Heart left ventricle (tissue), 16 donors: ENCODE measurements at regions not wholly inside any gene's neighbourhood (a gene's known extent, or its start where the extent isn't known, plus 50 kb on each side); places are given as distances from the start of the nearest gene placed in this dataset.

ENCODE experiments used
- ATAC-seq, 4 donors: fragments of 200-7000 bp; cut with Tn5 transposase; one replicate each; pipeline ENCODE4 v1.9.1; 2020 to 2022; ENCODE audit warnings: moderate library complexity in 4 of 4, mild to moderate bottlenecking in 3 of 4, moderate number of reproducible peaks in 1 of 4
- DNase-seq, 5 donors: peaks; one replicate each; pipeline ENCODE4 v3.0.0-alpha.2; 2020
- H3K27ac ChIP-seq, 12 donors: fragments of 200-600 bp; sonication (generic) in 4 of 12; one replicate each; pipeline versions ENCODE4 v1.5.0 to v1.8.0; 2016 to 2022; ENCODE audit warnings: mild to moderate bottlenecking in 2 of 12
- H3K27me3 ChIP-seq, 9 donors: fragments of 200-600 bp; sonication (generic) in 2 of 9; one replicate each; pipeline versions ENCODE4 v1.5.1 to v1.8.0; 2016 to 2022; ENCODE audit warnings: mild to moderate bottlenecking in 3 of 9
- H3K36me3 ChIP-seq, 9 donors: fragments of 200-600 bp; sonication (generic) in 2 of 9; one replicate each; pipeline versions ENCODE4 v1.5.0 to v1.8.0; 2018 to 2022; ENCODE audit warnings: mild to moderate bottlenecking in 2 of 9
- H3K4me1 ChIP-seq, 12 donors: fragments of 200-600 bp; sonication (generic) in 4 of 12; one replicate each; pipeline versions ENCODE4 v1.5.0 to v1.8.0; 2016 to 2022; ENCODE audit warnings: mild to moderate bottlenecking in 3 of 12
- H3K4me3 ChIP-seq, 12 donors: fragments of 200-600 bp; sonication (generic) in 4 of 12; one replicate each; pipeline versions ENCODE4 v1.5.0 to v1.8.0; 2017 to 2022; ENCODE audit warnings: mild to moderate bottlenecking in 9 of 12, moderate library complexity in 4 of 12
- H3K9me3 ChIP-seq, 12 donors: fragments of 200-600 bp; sonication (generic) in 4 of 12; one replicate each; pipeline versions ENCODE4 v1.5.0 to v1.8.0; 2016 to 2022; ENCODE audit warnings: mild to moderate bottlenecking in 1 of 12
- POLR2A ChIP-seq, 2 donors: fragments of 450-650 bp; IDR thresholded peaks; one replicate each; pipeline ENCODE4 v1.6.1; 2017; ENCODE audit warnings: antibody characterized with exemption in 2 of 2, mild to moderate bottlenecking in 2 of 2, moderate library complexity in 2 of 2
- WGBS, 4 donors: extraction: QIAGEN DNeasy Blood & Tissue Kit in 2 of 4; methylation state at CpG; one replicate each; pipeline versions ENCODE4 v1.1.5 to v1.1.7; 2013 to 2018; 5-methylcytosine and 5-hydroxymethylcytosine counted together
- intact Hi-C, 10 donors: fragments of 100-400 bp; cut with DNase I; formaldehyde crosslinking; loops; one replicate each; pipeline versions ENCODE4 v1.11.1 to v1.14.2; 2022
- TF ChIP-seq, protein P1 (sequence below), 12 donors: fragments of 200-600 bp; sonication (generic) in 4 of 12; IDR thresholded peaks; one replicate each; pipeline versions ENCODE4 v1.5.0 to v1.8.0; 2018 to 2022; ENCODE audit warnings: antibody characterized with exemption in 12 of 12, mild to moderate bottlenecking in 5 of 12
- donor health status: ischemic (EF 13 %, LVEDD 7.1; RV severe dilation, severe dysfunction).
- donor health status: healthy with polysubstance abuse.
- donor health status: DM: no; HTN: yes; CAD: no.
- donor health status: DM: no; HTN: no; CAD: no.
- donor health status: ischemic (EF 25% LVEDD 6.9; RV normal size, moderate dysfunction).
- donor health status: ischemic (EF 25% LVEDD 5.7; RV mildly dilated, moderate dysfunction).
- donor health status: healthy.
- donor health status: DM: yes; HTN: yes; CAD: no.
- donor health status: ischemic (EF 35%, LVEDD 5.7; RV mildly dilated, moderate dysfunction).
- donor health status: nonischemic (EF 11% LVEDD 7.7; RV severe dilation, severe dysfunction).
- donor health status: DM: yes; HTN: yes; CAD: no.
- donor health status: PGD.
- donor health status: ischemic (EF 29% LVEDD 5.4; RV normal size, mild dysfunction).
- donor health status: nonischemic (EF 23%, LVEDD 6.1; RV moderate dilation, normal function).

DNA sequence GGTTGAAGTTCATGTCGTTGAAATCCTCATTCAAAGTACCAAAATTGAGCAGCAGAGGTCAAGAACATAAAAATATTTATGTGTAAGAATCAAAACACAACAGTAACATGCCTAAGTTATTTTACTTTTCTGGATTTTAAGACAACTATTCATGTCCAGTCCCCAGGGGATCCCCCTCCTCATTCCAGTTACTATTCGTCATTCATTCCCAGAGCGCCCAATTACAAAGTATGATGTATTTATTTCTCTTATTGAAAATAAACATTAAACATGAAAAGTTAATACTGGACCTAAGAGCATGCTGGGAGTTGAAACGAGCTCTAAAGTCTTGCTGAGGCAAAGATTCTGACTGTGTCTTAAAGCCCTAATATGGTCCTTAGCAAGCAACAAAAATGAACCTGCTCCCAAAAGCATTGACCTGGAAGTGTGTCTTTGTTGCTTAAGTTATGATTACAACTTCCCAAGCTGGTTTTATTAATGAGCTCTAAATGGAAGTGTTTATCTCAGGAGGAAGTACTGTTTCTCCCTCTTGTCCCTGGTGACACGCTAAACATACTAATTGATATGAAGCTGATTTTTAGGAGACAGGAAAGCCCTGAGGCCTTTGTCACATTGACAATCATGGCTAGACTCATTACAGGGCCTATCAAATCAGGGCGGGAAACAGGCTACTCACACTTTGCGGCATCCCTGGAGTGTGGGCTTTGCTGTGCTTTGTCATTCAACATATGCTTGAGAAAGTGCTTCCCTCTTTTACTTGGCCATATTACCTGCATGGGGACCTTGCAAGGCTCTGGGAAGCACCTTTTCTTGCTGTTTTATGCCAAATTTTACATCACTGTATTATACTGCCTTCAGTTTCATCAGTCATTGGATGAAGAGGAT lies 192.2 kb upstream of the DTNBP1 start:
- 55 to 65% (median 62%) methylated on average over 7 of the region's 7 CpGs for WGBS, 4 donors
- TF ChIP-seq, protein P1, sequence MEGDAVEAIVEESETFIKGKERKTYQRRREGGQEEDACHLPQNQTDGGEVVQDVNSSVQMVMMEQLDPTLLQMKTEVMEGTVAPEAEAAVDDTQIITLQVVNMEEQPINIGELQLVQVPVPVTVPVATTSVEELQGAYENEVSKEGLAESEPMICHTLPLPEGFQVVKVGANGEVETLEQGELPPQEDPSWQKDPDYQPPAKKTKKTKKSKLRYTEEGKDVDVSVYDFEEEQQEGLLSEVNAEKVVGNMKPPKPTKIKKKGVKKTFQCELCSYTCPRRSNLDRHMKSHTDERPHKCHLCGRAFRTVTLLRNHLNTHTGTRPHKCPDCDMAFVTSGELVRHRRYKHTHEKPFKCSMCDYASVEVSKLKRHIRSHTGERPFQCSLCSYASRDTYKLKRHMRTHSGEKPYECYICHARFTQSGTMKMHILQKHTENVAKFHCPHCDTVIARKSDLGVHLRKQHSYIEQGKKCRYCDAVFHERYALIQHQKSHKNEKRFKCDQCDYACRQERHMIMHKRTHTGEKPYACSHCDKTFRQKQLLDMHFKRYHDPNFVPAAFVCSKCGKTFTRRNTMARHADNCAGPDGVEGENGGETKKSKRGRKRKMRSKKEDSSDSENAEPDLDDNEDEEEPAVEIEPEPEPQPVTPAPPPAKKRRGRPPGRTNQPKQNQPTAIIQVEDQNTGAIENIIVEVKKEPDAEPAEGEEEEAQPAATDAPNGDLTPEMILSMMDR (IDR thresholded peaks at IDR 0.05), result no peak
- no peak for TF ChIP-seq POLR2A (IDR thresholded peaks at IDR 0.05)
- Histone ChIP-seq H3K36me3 (no peaks in the 10 kb centered on the region), H3K27me3 (no peaks in the 10 kb centered on the region), H3K4me1 (peaks cover 0 to 3% (median 0%) of the 10 kb centered on the region in 12 donors), H3K9me3 (peaks cover 0 to 13% (median 0%) of the 10 kb centered on the region in 12 donors), H3K4me3 (no peak overlapping the region), H3K27ac (no peak overlapping the region)
- intact Hi-C loops, result no loop called here
- DNase-seq, result no peak
- no peak for ATAC-seq

DNA sequence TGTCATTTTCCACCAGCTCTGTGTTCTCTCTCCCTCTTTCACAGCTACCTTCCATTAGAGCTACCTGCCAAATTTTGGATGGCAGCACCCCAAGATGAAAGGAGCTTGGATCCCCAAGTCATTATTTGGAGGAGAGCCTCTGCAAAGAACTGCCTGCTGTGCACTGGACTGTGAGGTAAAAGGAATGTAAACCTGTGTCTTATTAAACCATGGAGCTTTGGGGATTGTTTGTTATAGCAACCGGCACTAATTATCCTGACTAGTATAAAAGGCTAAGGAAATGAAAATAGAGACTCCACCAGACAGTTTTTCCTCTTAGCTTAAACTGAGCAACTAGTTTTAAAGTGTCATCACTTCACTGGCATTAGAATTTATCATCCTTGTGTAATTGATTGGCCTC lies 191.6 kb upstream of the DTNBP1 start:
- intact Hi-C loops, result no loop called here
- no peak for DNase-seq
- H3K36me3 ChIP-seq, result no peaks in the 10 kb centered on the region
- H3K9me3 ChIP-seq, result peaks cover 0 to 13% (median 0%) of the 10 kb centered on the region in 12 donors
- H3K27ac ChIP-seq, result no peak overlapping the region
- H3K27me3 ChIP-seq, result no peaks in the 10 kb centered on the region
- TF ChIP-seq, protein P1 (IDR thresholded peaks at IDR 0.05), result no peak
- TF ChIP-seq POLR2A (IDR thresholded peaks at IDR 0.05), result no peak
- H3K4me1 ChIP-seq, result peaks cover 0 to 3% (median 0%) of the 10 kb centered on the region in 12 donors
- WGBS, 4 donors, result 90 to 97% (median 93%) methylated on average over 1 of the region's 1 CpG
- H3K4me3 ChIP-seq, result no peak overlapping the region
- ATAC-seq, result no peak

DNA sequence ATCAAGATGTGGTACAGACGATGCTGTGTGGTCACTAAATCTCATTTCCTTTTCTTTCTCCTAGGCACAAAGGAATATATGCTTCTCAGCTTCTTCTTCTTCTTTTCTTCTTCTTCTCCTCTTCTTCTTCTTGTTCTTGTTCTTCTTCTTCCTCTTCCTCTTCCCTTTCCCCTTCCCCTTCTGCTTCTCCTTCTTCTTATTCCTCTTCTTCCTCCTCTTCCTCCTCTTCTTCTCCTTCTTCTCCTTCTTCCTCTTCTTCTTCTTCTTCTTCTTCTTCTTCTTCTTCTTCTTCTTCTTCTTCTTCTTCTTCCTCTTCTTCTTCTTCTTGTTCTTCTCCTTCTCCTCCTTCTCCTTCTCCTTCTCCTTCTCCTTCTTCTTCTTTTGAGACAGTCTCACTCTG lies 190.4 kb upstream of the DTNBP1 start:
- TF ChIP-seq, protein P1 (IDR thresholded peaks at IDR 0.05), result no peak
- TF ChIP-seq POLR2A (IDR thresholded peaks at IDR 0.05), result no peak
- Histone ChIP-seq H3K27ac (no peak overlapping the region), H3K36me3 (no peaks in the 10 kb centered on the region), H3K4me3 (no peak overlapping the region), H3K9me3 (peaks cover 0 to 13% (median 0%) of the 10 kb centered on the region in 12 donors), H3K4me1 (peaks cover 0 to 3% (median 0%) of the 10 kb centered on the region in 12 donors), H3K27me3 (no peaks in the 10 kb centered on the region)
- 93 to 97% (median 96%) methylated on average over 1 of the region's 1 CpG for WGBS, 4 donors
- no peak for DNase-seq
- no peak for ATAC-seq
- intact Hi-C loops, result no loop called here

DNA sequence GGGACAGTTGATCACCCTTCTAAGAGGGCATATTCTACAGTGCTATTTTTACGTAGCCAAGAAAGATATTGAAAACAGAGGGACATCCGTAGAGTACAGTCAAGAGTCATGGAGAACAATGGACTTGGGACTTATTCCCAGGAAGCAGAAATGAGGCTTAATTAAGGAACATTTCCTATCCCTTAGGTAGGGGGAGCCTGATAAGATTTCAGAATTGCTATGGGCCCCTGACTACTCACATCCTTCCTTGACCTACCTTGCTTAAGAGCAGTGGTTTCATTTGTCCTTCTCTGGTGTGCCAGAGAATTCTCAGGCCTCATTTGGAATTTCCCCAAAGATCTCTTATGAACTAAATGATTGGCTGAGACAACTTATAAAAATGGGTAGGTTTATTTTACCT lies 189.5 kb upstream of the DTNBP1 start:
- Histone ChIP-seq H3K27me3 (no peaks in the 10 kb centered on the region), H3K36me3 (no peaks in the 10 kb centered on the region), H3K27ac (no peak overlapping the region), H3K4me1 (peaks cover 0 to 3% (median 0%) of the 10 kb centered on the region in 12 donors), H3K4me3 (no peak overlapping the region), H3K9me3 (peaks cover 0 to 13% (median 0%) of the 10 kb centered on the region in 12 donors)
- ATAC-seq, result peak in 1 of 4 donors; percentile 11
- intact Hi-C loops, result no loop called here
- WGBS, 4 donors, result 26 to 65% (median 56%) methylated on average over 2 of the region's 2 CpGs
- no peak for TF ChIP-seq POLR2A (IDR thresholded peaks at IDR 0.05)
- TF ChIP-seq, protein P1 (IDR thresholded peaks at IDR 0.05), result no peak
- DNase-seq, result no peak
